Fibroblast of pulmonary artery (primary cell): ENCODE measurements at regions not wholly inside any gene's neighbourhood (a gene's known extent, or its start where the extent isn't known, plus 50 kb on each side); places are given as distances from the start of the nearest gene placed in this dataset.

ENCODE experiments used
- DNase-seq: peaks from one replicate; pipeline ENCODE4 v3.0.0-alpha.2; 2010; ENCODE audit warnings: low read depth
- H3K4me3 ChIP-seq: replicated peaks from 2 replicates; pipeline ENCODE4 v1.5.1; 2011; ENCODE audit warnings: low read depth, mild to moderate bottlenecking, control low read depth, low read length, moderate library complexity
- CTCF ChIP-seq: IDR thresholded peaks from 2 replicates; pipeline ENCODE4 v1.5.1; 2011; ENCODE audit warnings: mild to moderate bottlenecking, control low read depth, low read length, inconsistent platforms; ENCODE audit errors: missing control alignments

GRCh38 chr6:2460216-2460745 is 214.9 kb upstream of the GMDS start:
- no peak for TF ChIP-seq CTCF
- H3K4me3 ChIP-seq: no peak overlapping the region
- no peak for DNase-seq

GRCh38 chr6:2454180-2454579 is 208.8 kb upstream of the GMDS start:
- no peak for TF ChIP-seq CTCF
- no peak for DNase-seq
- H3K4me3 ChIP-seq: no peak overlapping the region

- TF ChIP-seq CTCF: no peak
- no peak for DNase-seq
- H3K4me3 ChIP-seq: no peak overlapping the region
Measured at GRCh38 chr6:2450546-2450945, 205.1 kb upstream of the GMDS start.

- no peak for TF ChIP-seq CTCF
- no peak overlapping the region for H3K4me3 ChIP-seq
- DNase-seq: no peak
Measured at GRCh38 chr6:2449572-2449940, 204.2 kb upstream of the GMDS start.

GRCh38 chr6:2448826-2449571 is 203.6 kb upstream of the GMDS start:
- TF ChIP-seq CTCF: peak; percentile 77
- peak overlapping the region; percentile 9 for H3K4me3 ChIP-seq
- peak; percentile 83 for DNase-seq

DNA sequence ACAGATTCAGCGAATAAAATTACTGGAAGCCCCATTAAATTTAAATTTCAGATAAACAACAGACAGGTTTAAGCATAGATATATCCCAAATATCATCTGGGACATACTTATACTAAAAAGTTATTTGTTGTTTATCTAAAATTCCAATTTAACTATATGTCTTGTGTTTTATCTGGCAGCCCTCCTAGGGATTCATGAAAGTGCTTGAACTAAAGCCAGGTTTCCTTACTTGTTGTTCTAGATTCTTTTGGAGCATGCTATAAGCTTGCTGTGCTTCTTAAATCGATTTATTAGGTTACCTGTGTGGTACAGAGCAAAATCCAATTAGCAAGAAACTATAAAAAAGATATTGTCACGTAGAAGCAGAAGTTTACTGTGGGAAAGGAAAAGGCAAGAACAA is 202.5 kb upstream of the GMDS start:
- H3K4me3 ChIP-seq: no peak overlapping the region
- no peak for DNase-seq
- no peak for TF ChIP-seq CTCF

DNA sequence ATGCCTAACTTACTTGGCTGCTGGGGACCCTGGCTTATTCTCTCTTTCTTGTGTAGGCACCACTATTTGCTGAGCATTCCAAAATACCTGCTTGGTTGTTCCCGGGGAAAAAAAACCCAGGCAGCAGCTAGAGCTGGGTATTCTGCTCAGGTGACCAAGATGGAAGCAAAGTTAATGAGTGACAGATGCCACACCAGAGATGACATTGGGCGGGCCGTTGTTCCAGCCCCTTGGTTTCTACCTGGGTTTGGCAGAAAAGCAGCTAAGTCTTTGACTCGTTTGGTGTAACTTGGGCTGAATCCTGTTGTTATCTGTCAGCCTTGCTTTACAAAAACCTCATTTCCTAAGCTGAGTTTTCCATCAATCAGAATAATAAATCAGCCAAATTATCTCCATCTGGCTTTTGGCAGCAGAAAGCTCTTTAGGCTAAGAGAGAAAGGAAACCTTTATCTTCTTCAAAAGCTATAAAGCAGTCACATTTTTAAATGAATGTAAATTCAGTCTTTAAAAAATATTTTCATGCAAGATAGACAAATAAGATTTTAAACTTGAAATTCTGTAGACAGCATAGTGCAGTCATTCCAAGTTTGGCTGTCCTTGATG is 202.0 kb upstream of the GMDS start:
- no peak for TF ChIP-seq CTCF
- H3K4me3 ChIP-seq: no peak overlapping the region
- DNase-seq: no peak
